Adipocyte (in vitro differentiated cells): ENCODE measurements at regions not wholly inside any gene's neighbourhood (a gene's known extent, or its start where the extent isn't known, plus 50 kb on each side); places are given as distances from the start of the nearest gene placed in this dataset.
A peak's percentile ranks its signal among the peaks of the same experiment; 100 is the strongest.

ENCODE experiments used
- DNase-seq: peaks from one replicate; pipeline ENCODE4 v3.0.0-alpha.2; 2015; ENCODE audit warnings: low read depth
- H3K27me3 ChIP-seq: replicated peaks from 2 replicates; pipeline ENCODE4 v1.7.0; 2013; ENCODE audit warnings: mild to moderate bottlenecking, low read length, moderate library complexity; ENCODE audit not compliant: control insufficient read depth, insufficient read depth
- H3K36me3 ChIP-seq: 2 replicates; pipeline ENCODE4 v1.7.0; 2013; ENCODE audit warnings: low read length, mild to moderate bottlenecking, moderate library complexity; ENCODE audit not compliant: control insufficient read depth, insufficient read depth, severe bottlenecking
- H3K4me1 ChIP-seq: 2 replicates; pipeline ENCODE4 v1.7.0; 2013; ENCODE audit warnings: mild to moderate bottlenecking, low read length, moderate library complexity; ENCODE audit not compliant: control insufficient read depth, insufficient read depth
- H3K4me3 ChIP-seq: 2 replicates; pipeline ENCODE4 v1.7.0; 2013; ENCODE audit warnings: mild to moderate bottlenecking, low read length, moderate library complexity
- H3K9ac ChIP-seq: 2 replicates; pipeline ENCODE4 v1.7.0; 2013; ENCODE audit warnings: mild to moderate bottlenecking, low read length, moderate library complexity
- H3K9me3 ChIP-seq: 2 replicates; pipeline ENCODE4 v1.7.0; 2013; ENCODE audit warnings: mild to moderate bottlenecking, low read length, moderate library complexity; ENCODE audit not compliant: control insufficient read depth

GRCh38 chr4:151992332-151993154 lies 231.7 kb upstream of the GATB start:
- no peak for DNase-seq
- Histone ChIP-seq H3K4me1 (peaks cover 8% of the 10 kb centered on the region), H3K36me3 (no peaks in the 10 kb centered on the region), H3K27me3 (no peaks in the 10 kb centered on the region), H3K9me3 (no peaks in the 10 kb centered on the region), H3K9ac (no peak overlapping the region), H3K4me3 (no peak overlapping the region)

GRCh38 chr4:151991884-151992167 lies 231.0 kb upstream of the GATB start:
- Histone ChIP-seq H3K9me3 (no peaks in the 10 kb centered on the region), H3K4me3 (no peak overlapping the region)

DNA sequence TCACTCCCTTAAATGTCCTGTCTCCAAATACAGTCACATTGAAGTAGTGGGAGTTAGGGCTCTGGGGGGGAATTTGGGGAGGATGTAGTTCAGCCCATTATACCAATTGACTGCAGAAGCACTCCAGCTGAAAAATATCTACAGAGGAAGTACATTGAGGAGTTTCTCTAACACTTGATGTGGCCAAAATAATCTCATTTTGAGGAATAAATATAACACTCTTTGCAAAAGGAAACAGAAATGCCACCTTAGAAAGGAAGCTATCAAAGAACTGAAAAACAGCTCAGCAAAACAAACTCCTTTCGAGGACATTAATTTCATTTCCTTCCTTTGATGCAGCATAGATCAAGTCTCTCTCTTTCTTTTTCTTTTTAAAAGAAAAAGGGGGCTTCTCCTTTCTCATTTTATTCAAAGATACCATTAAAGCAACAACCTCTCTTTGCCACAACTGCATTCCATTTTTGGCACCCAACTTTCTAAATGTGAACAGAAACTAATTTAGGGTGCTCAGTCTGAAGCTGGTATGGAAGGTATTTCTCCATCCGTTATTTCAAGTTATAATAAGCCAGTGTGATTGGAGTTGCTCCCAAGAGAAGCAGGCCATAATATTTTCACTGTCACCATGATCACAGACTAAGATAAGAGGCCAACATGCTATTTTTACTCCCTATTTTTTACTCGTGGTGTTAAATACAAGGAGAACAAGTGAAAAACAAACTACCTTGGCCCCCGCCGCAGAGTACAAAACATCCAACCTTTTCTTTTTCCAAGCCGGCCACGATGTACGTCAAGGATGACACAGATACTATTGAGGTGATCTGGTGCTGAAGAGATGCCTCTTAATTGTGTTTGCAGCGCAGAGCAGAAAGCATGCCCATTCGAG lies 230.4 kb upstream of the GATB start:
- Histone ChIP-seq H3K9ac (no peak overlapping the region), H3K27me3 (no peaks in the 10 kb centered on the region), H3K4me1 (peaks cover 8% of the 10 kb centered on the region), H3K4me3 (no peak overlapping the region), H3K36me3 (no peaks in the 10 kb centered on the region), H3K9me3 (no peaks in the 10 kb centered on the region)
- DNase-seq = no peak

More at GRCh38 chr4:151991884-151992167, 231.0 kb upstream of the GATB start:
- Histone ChIP-seq H3K4me1 (peaks cover 8% of the 10 kb centered on the region), H3K9ac (no peak overlapping the region), H3K27me3 (no peaks in the 10 kb centered on the region), H3K36me3 (no peaks in the 10 kb centered on the region)
- DNase-seq = no peak

- Histone ChIP-seq H3K4me3 (no peak overlapping the region), H3K36me3 (no peaks in the 10 kb centered on the region), H3K9me3 (no peaks in the 10 kb centered on the region), H3K9ac (no peak overlapping the region), H3K27me3 (no peaks in the 10 kb centered on the region), H3K4me1 (peaks cover 8% of the 10 kb centered on the region)
- no peak for DNase-seq
These were observed 229.4 kb upstream of the GATB start for GRCh38 chr4:151990201-151990600.

DNA sequence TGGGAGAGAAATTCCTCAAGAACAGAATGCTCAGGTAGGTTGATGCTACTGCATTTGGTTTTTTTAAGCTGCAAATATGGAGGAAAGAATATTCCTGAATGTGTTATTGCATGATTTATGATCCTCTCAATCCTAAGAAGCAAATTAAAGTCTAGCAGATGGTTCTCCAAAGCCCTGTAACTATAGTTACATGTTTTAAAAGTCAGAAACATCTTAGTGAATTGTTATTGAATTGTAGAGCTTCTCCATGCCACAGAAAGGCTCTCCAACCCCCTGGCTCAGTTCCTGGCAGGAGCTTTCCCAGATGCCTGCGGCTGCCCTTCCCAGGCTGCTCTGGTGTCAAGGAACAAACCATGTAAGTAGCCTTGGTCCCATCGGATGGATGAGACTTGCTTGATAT lies 227.8 kb upstream of the GATB start:
- no peak overlapping the region for H3K9ac ChIP-seq
- no peaks in the 10 kb centered on the region for H3K36me3 ChIP-seq
- no peak for DNase-seq
- no peak overlapping the region for H3K4me3 ChIP-seq
- H3K27me3 ChIP-seq = no peaks in the 10 kb centered on the region
- H3K9me3 ChIP-seq = no peaks in the 10 kb centered on the region
- peaks cover 9% of the 10 kb centered on the region for H3K4me1 ChIP-seq

GRCh38 chr4:151987606-151988005 lies 226.8 kb upstream of the GATB start:
- DNase-seq = no peak
- no peaks in the 10 kb centered on the region for H3K27me3 ChIP-seq
- peaks cover 8% of the 10 kb centered on the region for H3K4me1 ChIP-seq
- H3K36me3 ChIP-seq = no peaks in the 10 kb centered on the region
- no peak overlapping the region for H3K9ac ChIP-seq
- H3K9me3 ChIP-seq = no peaks in the 10 kb centered on the region
- no peak overlapping the region for H3K4me3 ChIP-seq

- H3K27me3 ChIP-seq = no peaks in the 10 kb centered on the region
These were observed 223.0 kb upstream of the GATB start for GRCh38 chr4:151983854-151984253.

GRCh38 chr4:151979819-151980218 lies 219.0 kb upstream of the GATB start:
- H3K27me3 ChIP-seq = peaks cover 5% of the 10 kb centered on the region
- H3K4me3 ChIP-seq = no peak overlapping the region
- peaks cover 5% of the 10 kb centered on the region for H3K4me1 ChIP-seq
- H3K36me3 ChIP-seq = no peaks in the 10 kb centered on the region
- H3K9ac ChIP-seq = no peak overlapping the region
- H3K9me3 ChIP-seq = peaks cover 23% of the 10 kb centered on the region
- no peak for DNase-seq

More at GRCh38 chr4:151983854-151984253, 223.0 kb upstream of the GATB start:
- no peaks in the 10 kb centered on the region for H3K36me3 ChIP-seq
- no peak for DNase-seq
- H3K4me1 ChIP-seq = peaks cover 5% of the 10 kb centered on the region
- H3K4me3 ChIP-seq = no peak overlapping the region
- no peak overlapping the region for H3K9ac ChIP-seq
- H3K9me3 ChIP-seq = no peaks in the 10 kb centered on the region

- H3K27me3 ChIP-seq = peaks cover 2% of the 10 kb centered on the region
- no peak for DNase-seq
- H3K4me3 ChIP-seq = no peak overlapping the region
- H3K9ac ChIP-seq = no peak overlapping the region
- H3K4me1 ChIP-seq = no peaks in the 10 kb centered on the region
- no peaks in the 10 kb centered on the region for H3K36me3 ChIP-seq
- H3K9me3 ChIP-seq = no peaks in the 10 kb centered on the region
These were observed 207.8 kb upstream of the GATB start for GRCh38 chr4:151968643-151969042.

- Histone ChIP-seq H3K27me3 (peaks cover 2% of the 10 kb centered on the region), H3K9ac (no peak overlapping the region), H3K36me3 (no peaks in the 10 kb centered on the region), H3K9me3 (no peaks in the 10 kb centered on the region), H3K4me1 (peaks cover 5% of the 10 kb centered on the region), H3K4me3 (no peak overlapping the region)
- DNase-seq = no peak
These were observed 206.3 kb upstream of the GATB start for GRCh38 chr4:151967074-151967473.

DNA sequence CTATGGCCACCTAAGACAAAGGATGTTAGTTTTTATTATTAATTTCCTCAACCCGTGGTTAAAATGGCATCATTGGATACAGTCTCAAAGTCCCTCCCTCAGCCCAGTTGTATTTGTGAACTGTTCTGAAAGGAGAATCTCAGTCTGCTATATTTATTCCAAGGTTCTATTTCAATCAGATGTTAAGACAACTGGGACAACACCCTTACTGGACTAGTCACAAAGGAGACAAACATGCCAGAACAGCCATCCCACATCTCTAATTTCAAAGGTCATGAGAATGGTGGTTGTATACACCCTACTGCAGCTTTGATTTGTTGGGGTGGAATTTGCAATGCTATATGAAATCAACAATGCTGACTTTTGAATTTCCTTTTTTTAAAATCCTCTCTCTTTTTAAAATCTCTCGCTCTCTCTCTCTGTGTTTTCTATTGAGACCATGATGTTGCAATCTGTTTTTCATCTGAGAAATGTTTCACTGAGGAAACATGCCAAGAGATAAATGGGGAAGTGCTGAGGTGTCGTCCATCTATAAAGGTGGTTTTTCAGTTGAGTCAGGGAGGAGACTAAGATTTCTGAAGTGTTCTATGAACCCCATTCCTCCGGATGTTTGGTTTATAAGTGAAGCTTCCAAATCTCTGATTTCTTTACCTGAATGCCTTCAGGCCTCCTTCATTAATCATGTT lies 201.5 kb upstream of the GATB start:
- H3K9me3 ChIP-seq = no peaks in the 10 kb centered on the region
- no peak overlapping the region for H3K9ac ChIP-seq
- no peak for DNase-seq
- no peaks in the 10 kb centered on the region for H3K36me3 ChIP-seq
- H3K4me3 ChIP-seq = peak overlapping the region; percentile 11
- H3K27me3 ChIP-seq = no peaks in the 10 kb centered on the region
- H3K4me1 ChIP-seq = peaks cover 20% of the 10 kb centered on the region
